AG08395 (cell line): ENCODE measurements at regions not wholly inside any gene's neighbourhood (a gene's known extent, or its start where the extent isn't known, plus 50 kb on each side); places are given as distances from the start of the nearest gene placed in this dataset.

Experiments
- DNase-seq: peaks from one replicate; pipeline ENCODE4 v3.0.0; 2012; ENCODE audit warnings: mixed read lengths, low spot score

GRCh38 chr6:170082531-170083187 is 208.2 kb downstream of the DLL1 start:
- DNase-seq: no peak

- no peak for DNase-seq
These were observed 208.8 kb downstream of the DLL1 start for GRCh38 chr6:170082067-170082466.

DNA sequence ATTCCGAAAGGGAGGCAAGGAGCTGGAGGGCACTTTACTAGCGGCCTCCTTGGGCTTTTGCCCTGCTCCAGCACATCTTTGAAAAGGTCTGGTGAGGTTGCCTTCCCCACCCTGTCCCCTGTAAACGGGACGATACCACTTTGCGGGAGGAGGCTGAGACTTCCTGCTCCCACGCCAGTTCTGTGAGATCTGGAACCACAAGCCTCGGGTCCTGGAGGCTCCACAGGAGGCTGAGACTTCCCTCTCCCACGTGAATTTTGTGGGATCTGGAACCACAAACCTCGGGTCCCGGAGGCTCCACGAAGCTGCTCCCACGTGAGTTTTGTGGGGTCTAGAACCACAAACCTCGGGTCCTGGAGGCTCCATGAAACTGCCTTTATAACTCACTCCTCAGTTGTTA is 209.3 kb downstream of the DLL1 start:
- no peak for DNase-seq

DNA sequence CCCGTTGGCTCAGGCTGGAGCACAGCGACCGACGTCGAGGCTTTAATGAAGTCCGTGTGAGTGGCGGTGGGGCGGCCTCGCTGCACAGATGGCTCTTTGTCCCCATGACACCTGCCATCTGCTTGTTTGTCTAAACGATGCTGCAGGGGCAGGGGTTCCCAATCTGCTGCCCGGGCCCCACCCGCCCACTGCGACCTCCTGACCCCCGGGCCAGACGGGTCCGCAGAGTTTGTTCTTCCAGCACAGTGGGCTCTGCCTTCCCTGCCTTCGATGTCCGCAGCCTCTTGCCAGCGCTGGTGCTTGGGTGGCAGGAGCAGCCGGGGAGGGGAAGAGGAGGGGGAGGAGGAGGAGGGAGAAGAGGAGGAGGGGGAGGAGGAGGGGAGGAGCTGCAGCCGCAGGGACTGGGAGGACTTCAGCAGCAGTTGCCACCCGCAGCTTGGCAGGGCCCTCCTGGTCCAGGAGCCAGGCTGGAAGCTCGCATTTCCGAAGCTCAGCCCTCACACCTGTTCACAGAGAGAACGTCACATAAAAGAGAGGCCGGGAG is 210.0 kb downstream of the DLL1 start:
- no peak for DNase-seq

GRCh38 chr6:170080169-170080827 is 210.6 kb downstream of the DLL1 start:
- no peak for DNase-seq

GRCh38 chr6:170076466-170077165 is 214.3 kb downstream of the DLL1 start:
- DNase-seq: no peak

GRCh38 chr6:170075659-170076223 is 215.1 kb downstream of the DLL1 start:
- no peak for DNase-seq

- DNase-seq: no peak
These were observed 216.0 kb downstream of the DLL1 start for GRCh38 chr6:170074907-170075306.

GRCh38 chr6:170074435-170074834 is 216.4 kb downstream of the DLL1 start:
- no peak for DNase-seq

GRCh38 chr6:170073846-170074245 is 217.0 kb downstream of the DLL1 start:
- DNase-seq: no peak

- no peak for DNase-seq
These were observed 218.6 kb downstream of the DLL1 start for GRCh38 chr6:170072246-170072645.

- DNase-seq: no peak
These were observed 221.3 kb downstream of the DLL1 start for GRCh38 chr6:170069611-170070010.

GRCh38 chr6:170068496-170068895 is 222.4 kb downstream of the DLL1 start:
- DNase-seq: no peak

DNA sequence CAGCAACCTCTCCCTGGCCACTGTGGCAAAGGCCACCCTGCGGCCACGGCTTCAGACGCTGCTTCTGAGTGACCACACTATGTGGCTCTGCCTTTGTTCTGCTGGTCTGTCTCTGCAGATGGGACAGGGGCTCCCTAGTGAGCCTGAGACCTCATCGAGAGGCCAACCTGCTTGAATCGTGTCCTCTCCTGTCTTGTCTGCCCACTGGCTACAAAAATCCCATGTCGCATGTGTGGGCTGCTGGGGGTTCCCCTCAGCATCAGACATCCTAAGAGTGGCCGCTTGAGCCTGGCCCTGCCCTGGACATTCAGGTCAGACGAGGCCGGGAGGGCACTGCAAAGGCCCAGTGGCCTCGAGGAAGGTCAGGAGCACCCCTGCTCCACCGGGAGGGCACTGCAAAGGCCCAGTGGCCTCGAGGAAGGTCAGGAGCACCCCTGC is 222.9 kb downstream of the DLL1 start:
- no peak for DNase-seq

GRCh38 chr6:170067181-170067641 is 223.7 kb downstream of the DLL1 start:
- no peak for DNase-seq

- DNase-seq: no peak
These were observed 224.2 kb downstream of the DLL1 start for GRCh38 chr6:170066679-170067078.

DNA sequence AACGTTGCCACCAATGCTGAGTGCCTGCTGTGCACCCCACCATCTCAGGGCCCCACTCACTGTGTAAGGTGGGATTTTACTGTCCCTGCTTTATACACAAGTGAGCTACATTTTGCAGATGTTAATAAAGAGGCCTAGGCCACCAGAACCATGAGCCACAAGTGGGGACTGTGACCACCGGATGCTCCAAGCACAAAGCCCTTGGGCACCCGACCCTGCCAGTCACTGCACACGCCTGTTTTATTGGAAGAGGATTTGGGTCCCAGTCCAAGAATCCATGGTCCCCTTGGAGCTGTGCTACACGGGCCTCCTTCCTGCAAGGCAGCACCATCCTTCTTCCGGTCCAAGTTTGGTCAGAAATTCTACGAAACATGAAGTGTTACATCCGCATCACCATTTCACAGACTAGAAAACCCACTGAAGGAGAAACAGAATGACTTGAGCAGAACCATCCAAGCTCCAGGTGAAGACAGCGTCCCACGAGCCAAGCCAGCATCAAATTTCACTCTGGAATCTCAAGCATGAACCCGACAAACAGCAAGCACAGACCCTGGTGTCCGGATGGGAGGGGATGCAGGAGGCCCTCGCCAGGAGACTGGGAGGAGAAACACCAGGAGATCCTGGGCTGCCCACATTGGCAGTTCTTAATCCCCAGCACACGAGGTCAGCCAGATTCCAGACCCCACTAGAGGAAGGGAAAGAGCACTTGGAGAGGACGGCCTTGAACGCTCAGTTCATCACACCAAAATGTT is 226.9 kb downstream of the DLL1 start:
- no peak for DNase-seq

DNA sequence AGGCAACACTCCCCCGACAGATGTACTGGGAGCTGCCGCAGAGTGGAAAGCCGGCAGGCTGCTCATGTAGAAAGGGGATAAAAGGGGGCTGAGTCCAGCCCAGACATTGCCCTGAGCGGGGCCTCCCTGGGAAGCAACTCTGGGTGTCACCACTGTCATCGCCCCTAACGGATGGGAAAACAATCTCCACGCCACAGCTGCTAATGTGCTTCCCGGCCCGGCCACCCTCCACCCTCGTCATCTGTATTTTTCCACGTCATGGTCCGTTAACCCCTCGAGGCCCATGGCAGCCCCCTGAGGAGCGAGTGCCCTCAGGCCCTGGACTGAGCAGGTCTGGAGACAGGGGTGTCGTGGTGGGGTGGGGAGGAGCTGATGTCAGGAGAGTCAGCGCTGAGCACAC is 227.4 kb downstream of the DLL1 start:
- DNase-seq: no peak

GRCh38 chr6:170062915-170063241 is 228.0 kb downstream of the DLL1 start:
- DNase-seq: no peak

DNA sequence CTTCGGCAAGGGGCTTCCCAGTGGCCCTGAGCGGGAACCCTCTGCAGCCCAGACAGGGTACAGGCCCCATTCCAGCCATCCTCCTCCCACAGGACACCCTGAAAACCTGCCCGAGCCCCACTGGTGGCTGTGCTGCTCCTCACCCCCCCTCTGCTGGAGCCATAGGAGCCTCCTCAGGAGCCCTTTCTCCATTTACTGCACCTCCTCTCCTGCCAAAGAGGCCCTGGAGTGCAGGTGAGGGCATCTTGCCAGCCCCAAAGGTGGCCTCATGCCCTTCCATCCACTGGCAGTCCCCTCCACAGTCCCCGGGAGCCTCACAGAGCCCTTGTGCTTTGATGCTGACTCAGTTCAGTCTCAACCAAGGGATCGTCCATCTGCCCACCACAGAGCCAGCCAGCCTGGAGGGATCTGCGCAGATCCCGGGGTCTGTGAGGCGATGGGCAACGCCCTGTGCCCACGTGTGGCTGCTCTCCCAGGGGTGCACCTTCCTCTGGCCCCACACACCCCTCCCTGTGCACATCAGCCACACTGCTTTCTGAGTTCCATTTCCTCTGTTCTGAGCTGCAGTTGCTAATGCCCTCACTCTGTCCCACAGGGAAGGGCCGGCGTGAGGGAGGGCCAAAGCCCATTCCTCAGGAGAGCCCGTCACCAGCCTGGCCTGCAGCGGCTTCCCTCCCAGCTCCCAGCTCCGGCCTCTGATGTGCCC is 228.5 kb downstream of the DLL1 start:
- no peak for DNase-seq

GRCh38 chr6:170058878-170059485 is 231.9 kb downstream of the DLL1 start:
- no peak for DNase-seq
